H9 (cell line): ENCODE measurements at regions not wholly inside any gene's neighbourhood (a gene's known extent, or its start where the extent isn't known, plus 50 kb on each side); places are given as distances from the start of the nearest gene placed in this dataset.

Experiments used
- DNase-seq: peaks from one replicate; pipeline ENCODE4 v3.0.0-alpha.2; 2017
- H2AFZ ChIP-seq: one replicate; pipeline ENCODE4 v1.6.1; 2013; ENCODE audit warnings: mild to moderate bottlenecking, low read length, control low read depth, moderate library complexity
- H2AK5ac ChIP-seq: 2 replicates; pipeline ENCODE4 v1.6.1; 2013; ENCODE audit warnings: low read length, control low read depth, mixed read lengths; ENCODE audit not compliant: insufficient read length
- H2BK120ac ChIP-seq: one replicate; pipeline ENCODE4 v1.6.1; 2013; ENCODE audit warnings: low read depth, mild to moderate bottlenecking, low read length, control low read depth, inconsistent platforms; ENCODE audit not compliant: poor library complexity, severe bottlenecking
- H2BK12ac ChIP-seq: 2 replicates; pipeline ENCODE4 v1.6.1; 2013; ENCODE audit warnings: low read length, control low read depth, mixed read lengths, low read depth; ENCODE audit not compliant: insufficient read length
- H2BK15ac ChIP-seq: 2 replicates; pipeline ENCODE4 v1.6.1; 2013; ENCODE audit warnings: low read depth, low read length, control low read depth
- H2BK20ac ChIP-seq: one replicate; pipeline ENCODE4 v1.6.1; 2013; ENCODE audit warnings: low read depth, mild to moderate bottlenecking, low read length, control low read depth, inconsistent platforms; ENCODE audit not compliant: poor library complexity, severe bottlenecking
- H2BK5ac ChIP-seq: 2 replicates; pipeline ENCODE4 v1.6.1; 2013; ENCODE audit warnings: low read length, control low read depth, mixed read lengths; ENCODE audit not compliant: insufficient read length
- H3K14ac ChIP-seq: 2 replicates; pipeline ENCODE4 v1.6.1; 2013; ENCODE audit warnings: low read length, control low read depth; ENCODE audit not compliant: insufficient read depth
- H3K18ac ChIP-seq: 2 replicates; pipeline ENCODE4 v1.6.1; 2013; ENCODE audit warnings: low read depth, mild to moderate bottlenecking, mixed read lengths, low read length, control low read depth; ENCODE audit not compliant: insufficient read length
- H3K23ac ChIP-seq: 2 replicates; pipeline ENCODE4 v1.6.1; 2013; ENCODE audit warnings: low read length, control low read depth, mixed read lengths, low read depth; ENCODE audit not compliant: insufficient read length
- H3K23me2 ChIP-seq: 2 replicates; pipeline ENCODE4 v1.6.1; 2013; ENCODE audit warnings: low read depth, mild to moderate bottlenecking, mixed read lengths, low read length, control low read depth; ENCODE audit not compliant: insufficient read length, poor library complexity, severe bottlenecking
- H3K27ac ChIP-seq: 2 replicates; pipeline ENCODE4 v1.5.1; 2013; ENCODE audit warnings: low read length, control low read depth, mixed read lengths, low read depth; ENCODE audit not compliant: insufficient read length
- H3K27me3 ChIP-seq: 2 replicates; pipeline ENCODE4 v1.6.1; 2013; ENCODE audit warnings: low read length, control low read depth, inconsistent platforms; ENCODE audit not compliant: insufficient read depth
- H3K4ac ChIP-seq: 2 replicates; pipeline ENCODE4 v1.6.1; 2013; ENCODE audit warnings: low read depth, mild to moderate bottlenecking, control low read depth, inconsistent platforms, low read length, moderate library complexity
- H3K4me1 ChIP-seq: 2 replicates; pipeline ENCODE4 v1.6.1; 2013; ENCODE audit warnings: low read length, control low read depth, inconsistent platforms; ENCODE audit not compliant: insufficient read depth
- H3K4me2 ChIP-seq: 2 replicates; pipeline ENCODE4 v1.6.1; 2013; ENCODE audit warnings: low read length, control low read depth, mixed read lengths; ENCODE audit not compliant: insufficient read length, insufficient read depth
- H3K56ac ChIP-seq: 2 replicates; pipeline ENCODE4 v1.6.1; 2013; ENCODE audit warnings: low read depth, mild to moderate bottlenecking, mixed read lengths, low read length, control low read depth; ENCODE audit not compliant: insufficient read length
- H3K79me1 ChIP-seq: 2 replicates; pipeline ENCODE4 v1.6.1; 2013; ENCODE audit warnings: low read depth, mild to moderate bottlenecking, moderate library complexity, low read length, control low read depth, inconsistent platforms; ENCODE audit not compliant: insufficient read depth, poor library complexity, severe bottlenecking
- H3K79me2 ChIP-seq: 2 replicates; pipeline ENCODE4 v1.6.1; 2013; ENCODE audit warnings: low read length, control low read depth, inconsistent platforms; ENCODE audit not compliant: insufficient read depth
- H3K9ac ChIP-seq: 2 replicates; pipeline ENCODE4 v1.6.1; 2013; ENCODE audit warnings: low read length, control low read depth, mixed read lengths; ENCODE audit not compliant: insufficient read length; ENCODE audit errors: extremely low read depth
- H3K9me3 ChIP-seq: one replicate; pipeline ENCODE4 v1.6.1; 2013; ENCODE audit warnings: low read depth, low read length, inconsistent platforms; ENCODE audit not compliant: control insufficient read depth
- H3T11ph ChIP-seq: one replicate; pipeline ENCODE4 v1.6.1; 2013; ENCODE audit warnings: mild to moderate bottlenecking, low read length, control low read depth, inconsistent platforms
- H4K20me1 ChIP-seq: one replicate; pipeline ENCODE4 v1.6.1; 2013; ENCODE audit not compliant: control insufficient read depth, insufficient read length, insufficient read depth
- H4K5ac ChIP-seq: 2 replicates; pipeline ENCODE4 v1.6.1; 2013; ENCODE audit warnings: low read depth, mild to moderate bottlenecking, mixed read lengths, low read length, control low read depth; ENCODE audit not compliant: insufficient read length
- H4K8ac ChIP-seq: replicated peaks from 2 replicates; pipeline ENCODE4 v1.6.1; 2013; ENCODE audit warnings: low read length, control low read depth, mixed read lengths, low read depth; ENCODE audit not compliant: insufficient read length
- H4K91ac ChIP-seq: 2 replicates; pipeline ENCODE4 v1.6.1; 2013; ENCODE audit warnings: low read depth, mild to moderate bottlenecking, moderate library complexity, mixed read lengths, low read length, control low read depth; ENCODE audit not compliant: insufficient read length
- H3K27ac Mint-ChIP-seq, 3 experiments: 2 replicates in 2 of 3; 3 replicates in 1 of 3; pipeline ENCODE4 v1.8.0; 2020 to 2021; ENCODE audit warnings: mixed read lengths in 3 of 3, mild to moderate bottlenecking in 1 of 3, moderate library complexity in 1 of 3
- H3K27me3 Mint-ChIP-seq: 2 replicates; pipeline ENCODE4 v1.8.0; 2021; ENCODE audit warnings: low read depth, mild to moderate bottlenecking, moderate library complexity, mixed read lengths
- H3K36me3 Mint-ChIP-seq, 3 experiments: 2 replicates in 2 of 3; 3 replicates in 1 of 3; pipeline ENCODE4 v1.8.0; 2020 to 2021; ENCODE audit warnings: low read depth in 3 of 3, mixed read lengths in 3 of 3; ENCODE audit not compliant: insufficient read depth in 1 of 3
- H3K4me1 Mint-ChIP-seq, 2 experiments: 2 replicates each; pipeline ENCODE4 v1.8.0; 2020; ENCODE audit warnings: mixed read lengths in 2 of 2
- H3K4me3 Mint-ChIP-seq, 2 experiments: 2 replicates in 1 of 2; 3 replicates in 1 of 2; pipeline ENCODE4 v1.8.0; 2020 to 2021; ENCODE audit warnings: mild to moderate bottlenecking in 2 of 2, mixed read lengths in 2 of 2, moderate library complexity in 1 of 2
- H3K9me3 Mint-ChIP-seq, 2 experiments: 2 replicates in 1 of 2; 3 replicates in 1 of 2; pipeline ENCODE4 v1.8.0; 2020; ENCODE audit warnings: mild to moderate bottlenecking in 2 of 2, mixed read lengths in 2 of 2, moderate library complexity in 1 of 2
- WGBS: extraction: QIAGEN DNeasy Blood & Tissue Kit; methylation state at CpG from one replicate; pipeline ENCODE4 v1.1.7; 2013; ENCODE audit warnings: missing lambda C conversion rate, low lambda C conversion rate, mixed read lengths; ENCODE audit not compliant: insufficient read length; ENCODE audit errors: extremely low coverage; 5-methylcytosine and 5-hydroxymethylcytosine counted together
- TF ChIP-seq, protein P1 (sequence below): fragments of 200-600 bp; sonication (generic); conservative IDR thresholded peaks from 3 replicates; pipeline ENCODE4 v1.8.0; 2021; ENCODE audit warnings: antibody characterized with exemption, mild to moderate bottlenecking

- no peak overlapping the region for H2BK5ac ChIP-seq
- H2AFZ ChIP-seq = no peak overlapping the region
- H3K18ac ChIP-seq = no peak overlapping the region
- WGBS = no CpG with 5 or more reads among the region's 8 CpGs
- no peak overlapping the region for H2BK15ac ChIP-seq
- H2BK12ac ChIP-seq = no peak overlapping the region
- no peaks in the 10 kb centered on the region for H3K27me3 Mint-ChIP-seq
- no peaks in the 10 kb centered on the region for H3K23me2 ChIP-seq
- peaks cover 4 to 7% of the 10 kb centered on the region in 2 experiments; a peak in 3 of 5 replicates for H3K9me3 Mint-ChIP-seq
- H3K4me3 Mint-ChIP-seq = no peak overlapping the region
- H3K4ac ChIP-seq = no peak overlapping the region
- no peak overlapping the region for H3K4me2 ChIP-seq
- no peaks in the 10 kb centered on the region for H3K4me1 ChIP-seq
- H3K27ac ChIP-seq = no peak overlapping the region
- no peak overlapping the region for H4K91ac ChIP-seq
- H3K4me1 Mint-ChIP-seq = peaks cover 5 to 12% of the 10 kb centered on the region in 2 experiments; a peak in 2 of 4 replicates
- no peak overlapping the region; a peak in 1 of 7 replicates for H3K27ac Mint-ChIP-seq
- H4K5ac ChIP-seq = no peak overlapping the region
- no peak overlapping the region for H2BK120ac ChIP-seq
- H3K79me1 ChIP-seq = no peaks in the 10 kb centered on the region
- H3T11ph ChIP-seq = no peak overlapping the region
- no peaks in the 10 kb centered on the region for H3K27me3 ChIP-seq
- no peak overlapping the region for H3K14ac ChIP-seq
- H3K36me3 Mint-ChIP-seq = peaks cover 0 to 3% (median 0%) of the 10 kb centered on the region in 3 experiments; a peak in 1 of 7 replicates
- no peaks in the 10 kb centered on the region for H4K20me1 ChIP-seq
- H3K9ac ChIP-seq = no peak overlapping the region
- H3K79me2 ChIP-seq = no peaks in the 10 kb centered on the region
- DNase-seq = no peak
- H2AK5ac ChIP-seq = no peak overlapping the region
- TF ChIP-seq, protein P1, sequence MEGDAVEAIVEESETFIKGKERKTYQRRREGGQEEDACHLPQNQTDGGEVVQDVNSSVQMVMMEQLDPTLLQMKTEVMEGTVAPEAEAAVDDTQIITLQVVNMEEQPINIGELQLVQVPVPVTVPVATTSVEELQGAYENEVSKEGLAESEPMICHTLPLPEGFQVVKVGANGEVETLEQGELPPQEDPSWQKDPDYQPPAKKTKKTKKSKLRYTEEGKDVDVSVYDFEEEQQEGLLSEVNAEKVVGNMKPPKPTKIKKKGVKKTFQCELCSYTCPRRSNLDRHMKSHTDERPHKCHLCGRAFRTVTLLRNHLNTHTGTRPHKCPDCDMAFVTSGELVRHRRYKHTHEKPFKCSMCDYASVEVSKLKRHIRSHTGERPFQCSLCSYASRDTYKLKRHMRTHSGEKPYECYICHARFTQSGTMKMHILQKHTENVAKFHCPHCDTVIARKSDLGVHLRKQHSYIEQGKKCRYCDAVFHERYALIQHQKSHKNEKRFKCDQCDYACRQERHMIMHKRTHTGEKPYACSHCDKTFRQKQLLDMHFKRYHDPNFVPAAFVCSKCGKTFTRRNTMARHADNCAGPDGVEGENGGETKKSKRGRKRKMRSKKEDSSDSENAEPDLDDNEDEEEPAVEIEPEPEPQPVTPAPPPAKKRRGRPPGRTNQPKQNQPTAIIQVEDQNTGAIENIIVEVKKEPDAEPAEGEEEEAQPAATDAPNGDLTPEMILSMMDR = no peak
- no peak overlapping the region for H3K56ac ChIP-seq
- H4K8ac ChIP-seq = no peak overlapping the region
- H3K23ac ChIP-seq = no peak overlapping the region
- H3K9me3 ChIP-seq = no peaks in the 10 kb centered on the region
- H2BK20ac ChIP-seq = no peak overlapping the region
Measured at GRCh38 chr5:109485030-109485429, 75.3 kb upstream of the PJA2 start.
